Activated CD8-positive, alpha-beta memory T cell treated with anti-CD3 and anti-CD28 coated beads for 4 hours (primary cell): ENCODE measurements at regions not wholly inside any gene's neighbourhood (a gene's known extent, or its start where the extent isn't known, plus 50 kb on each side); places are given as distances from the start of the nearest gene placed in this dataset.

ENCODE experiments used
- DNase-seq, 2 donors: peaks; one replicate each; pipeline ENCODE4 v3.0.0-alpha.2; 2020; ENCODE audit warnings: low read depth in 2 of 2

DNA sequence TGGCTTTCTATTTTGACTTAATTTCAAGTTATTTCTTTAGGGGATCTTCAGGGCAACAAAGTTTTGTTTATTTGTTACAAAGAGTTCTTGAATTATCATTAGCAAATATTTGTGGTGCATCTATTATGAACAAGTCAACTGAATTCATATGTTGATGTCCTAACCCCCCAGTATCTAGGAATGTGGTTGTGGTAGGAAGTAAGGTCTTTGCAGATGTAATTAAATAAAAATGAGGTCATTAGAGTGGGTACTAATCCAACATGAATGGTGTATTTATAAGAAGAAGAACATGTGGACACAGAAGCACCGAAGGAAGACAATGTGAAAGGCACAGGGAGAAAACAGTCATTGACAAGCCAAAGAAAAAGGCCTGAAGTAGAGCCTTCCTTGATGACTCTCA, 474.0 kb upstream of the DAB2 start:
- no peak for DNase-seq

DNA sequence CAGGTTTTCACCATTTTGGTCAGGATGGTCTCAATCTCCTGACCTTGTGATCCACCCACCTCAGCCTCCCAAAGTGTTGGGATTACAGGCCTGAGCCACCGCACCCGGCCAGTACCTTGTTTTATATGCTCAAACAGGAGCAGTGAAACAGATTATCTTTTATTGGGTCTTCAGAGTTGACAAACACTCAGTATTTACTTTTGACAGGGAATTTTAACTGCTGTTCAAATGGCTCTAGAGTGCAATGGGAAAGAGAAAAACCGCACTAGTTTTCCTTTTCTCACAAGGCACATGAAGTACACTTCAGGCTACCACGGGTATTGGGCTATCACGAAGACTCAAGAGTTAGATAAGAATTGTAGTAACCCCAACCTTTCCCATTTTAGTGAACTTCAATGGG, 471.9 kb upstream of the DAB2 start:
- DNase-seq: no peak

DNA sequence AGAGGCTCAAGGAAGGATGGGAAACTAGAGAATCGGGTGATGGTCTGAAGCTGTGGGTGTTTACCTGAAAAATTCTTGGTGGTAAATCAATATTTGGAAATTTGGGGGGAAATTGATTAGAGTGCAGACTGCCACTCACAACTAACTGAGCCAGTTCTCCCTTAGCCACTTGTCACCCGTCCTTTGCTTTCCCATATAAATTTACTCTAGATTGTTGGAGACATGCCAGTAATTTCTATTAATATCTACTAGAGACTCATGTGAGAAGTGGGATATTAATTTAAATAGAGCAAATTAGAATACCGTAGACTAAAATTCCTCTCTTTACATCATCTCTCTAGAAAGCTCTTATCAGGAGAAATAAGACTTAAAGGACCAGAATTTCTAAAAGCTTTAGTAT, 471.3 kb upstream of the DAB2 start:
- DNase-seq: no peak

DNA sequence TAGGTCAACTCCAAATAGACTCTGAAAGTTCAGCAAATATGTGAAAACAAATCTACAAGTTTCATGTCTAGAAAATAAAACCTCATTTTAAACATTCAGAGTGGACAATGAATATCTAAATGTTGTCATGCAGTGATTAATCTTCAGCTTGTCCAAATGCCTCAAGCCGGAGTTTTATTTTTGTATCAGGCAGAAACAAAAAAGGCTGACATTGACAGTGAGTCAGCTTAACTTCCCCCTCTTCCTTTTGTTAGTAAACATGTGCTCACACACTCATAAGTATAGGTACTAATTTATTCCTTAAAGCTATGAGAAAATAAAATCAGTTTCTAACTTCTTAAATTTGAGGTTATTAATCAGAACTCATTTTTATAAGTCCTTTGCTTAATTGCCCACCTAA, 467.9 kb upstream of the DAB2 start:
- DNase-seq: no peak

DNA sequence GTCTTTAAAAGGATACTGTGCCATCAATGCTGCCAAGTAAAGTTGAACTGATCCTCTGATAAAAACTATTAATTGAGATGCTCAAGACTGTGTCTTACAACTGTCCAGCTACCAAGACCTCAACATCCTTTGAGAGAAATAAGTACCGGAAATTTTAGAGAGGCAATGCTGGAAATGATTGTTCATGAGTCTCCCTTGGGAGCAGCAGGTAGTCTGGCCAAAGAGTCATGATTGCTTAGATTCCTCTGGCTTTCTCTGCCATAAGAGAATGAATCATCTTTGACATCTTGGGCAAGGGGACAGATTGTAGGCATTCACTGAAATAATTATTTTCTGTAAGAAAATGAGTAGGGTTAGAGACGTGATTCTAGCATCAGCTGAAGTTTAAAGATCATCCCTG, 466.6 kb upstream of the DAB2 start:
- no peak for DNase-seq

DNA sequence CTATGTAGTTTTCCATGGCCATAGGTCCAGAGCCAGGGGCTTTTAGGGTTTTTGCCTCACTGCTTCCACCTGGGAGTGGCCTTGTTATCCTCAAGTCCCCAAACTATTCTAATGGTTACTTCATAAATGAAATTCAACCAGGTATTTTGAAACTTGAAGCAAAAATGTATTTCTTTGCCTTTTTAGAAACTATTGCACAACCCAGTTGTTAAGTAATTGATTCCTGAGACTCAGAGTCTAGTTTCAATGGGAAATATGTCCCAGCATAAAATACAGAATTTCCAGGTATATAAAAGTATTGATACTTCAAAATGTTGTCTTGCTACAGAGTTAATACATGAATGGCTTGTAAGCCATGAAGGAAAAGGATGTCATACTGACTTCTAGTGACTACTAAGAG, 456.2 kb upstream of the DAB2 start:
- no peak for DNase-seq

DNA sequence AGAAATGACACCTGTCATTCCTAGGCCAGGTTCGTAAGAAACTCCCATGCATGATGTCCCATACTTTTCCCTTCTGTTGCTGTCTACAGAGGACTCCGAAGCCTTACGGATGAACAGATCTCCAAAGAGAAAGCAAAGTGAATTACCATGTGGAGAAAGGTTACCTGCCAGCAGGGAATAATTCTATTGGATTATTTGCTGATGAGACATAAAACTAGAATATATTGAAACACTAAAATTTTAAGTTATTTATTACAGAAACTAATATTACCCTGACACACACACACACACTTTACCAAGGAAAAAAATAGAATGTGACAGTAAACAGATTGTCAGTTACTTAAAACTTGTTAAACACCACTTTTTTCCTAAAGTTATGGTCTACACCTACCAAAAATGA, 452.7 kb upstream of the DAB2 start:
- DNase-seq: no peak

DNA sequence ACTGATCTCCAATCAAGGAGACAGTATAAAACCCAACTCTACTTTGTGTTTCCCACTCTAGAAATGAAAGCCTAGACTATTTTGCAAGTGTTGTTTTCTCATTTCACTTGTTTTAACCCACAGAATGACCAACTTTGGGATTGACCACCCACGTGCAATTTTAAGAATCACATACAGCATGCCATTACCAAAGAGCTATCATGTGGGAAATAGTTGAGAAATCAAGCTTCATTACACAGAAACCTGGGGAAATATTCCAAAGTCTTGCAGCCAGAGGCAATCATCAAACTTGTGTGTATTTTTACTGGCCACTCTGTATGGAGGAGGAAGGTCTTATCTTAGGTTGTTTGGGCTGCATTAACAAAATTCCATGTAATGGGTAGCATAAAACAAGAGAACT, 451.4 kb upstream of the DAB2 start:
- DNase-seq: no peak

DNA sequence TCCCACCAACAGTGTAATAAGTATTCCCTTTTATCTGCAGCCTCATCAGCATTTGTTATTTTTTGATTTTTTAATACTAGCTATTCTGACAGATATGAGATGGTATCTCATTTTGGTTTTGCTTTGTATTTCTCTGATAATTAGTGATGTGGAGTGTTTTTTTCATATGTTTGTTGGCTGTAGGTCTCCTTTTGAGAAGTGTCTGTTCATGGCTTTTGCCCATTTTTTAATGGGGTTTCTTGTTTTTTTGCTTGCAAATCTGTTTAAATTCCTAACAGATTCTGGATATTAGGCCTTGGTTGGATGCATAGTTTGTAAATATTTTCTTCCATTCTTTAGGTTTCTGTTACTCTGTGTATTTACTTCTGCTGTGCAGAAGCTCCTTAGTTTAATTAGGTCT, 445.4 kb upstream of the DAB2 start:
- no peak for DNase-seq

DNA sequence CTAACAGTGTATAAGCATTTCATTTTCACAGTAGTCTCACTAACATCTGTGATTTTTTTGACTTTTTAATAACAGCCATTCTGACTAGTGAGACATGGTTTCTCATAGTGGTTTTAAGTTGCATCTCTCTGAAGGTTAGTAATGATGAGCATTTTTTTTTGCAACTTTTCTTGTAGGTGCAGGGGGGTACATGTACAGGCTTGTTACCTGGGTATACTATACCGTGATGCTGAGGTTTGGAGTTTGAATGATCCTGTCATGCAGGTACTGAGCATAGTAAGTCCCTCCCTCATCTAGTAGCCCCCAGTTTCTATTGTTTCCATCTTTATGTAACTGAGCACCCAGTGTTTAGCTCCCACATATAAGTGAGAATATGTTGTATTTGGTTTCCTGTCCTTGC, 444.6 kb upstream of the DAB2 start:
- no peak for DNase-seq

DNA sequence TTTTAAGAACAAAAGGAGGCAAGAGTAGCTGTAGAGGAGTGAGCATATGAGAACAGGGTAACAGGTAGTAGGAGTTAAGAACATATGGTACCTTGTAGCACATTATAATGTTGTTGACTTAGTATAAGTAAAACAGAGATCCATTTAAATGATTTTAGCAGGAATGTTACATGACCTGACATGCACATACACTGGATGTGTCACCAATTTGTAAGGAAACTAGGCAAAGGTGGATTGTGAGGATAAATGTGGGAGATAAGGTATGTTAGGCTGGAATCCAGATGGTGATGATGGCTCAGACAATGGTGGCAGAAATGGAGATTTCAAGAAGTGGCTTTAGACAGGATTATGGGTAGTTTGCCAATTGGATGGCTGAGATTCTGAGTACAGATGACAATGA, 443.1 kb upstream of the DAB2 start:
- DNase-seq: no peak

DNA sequence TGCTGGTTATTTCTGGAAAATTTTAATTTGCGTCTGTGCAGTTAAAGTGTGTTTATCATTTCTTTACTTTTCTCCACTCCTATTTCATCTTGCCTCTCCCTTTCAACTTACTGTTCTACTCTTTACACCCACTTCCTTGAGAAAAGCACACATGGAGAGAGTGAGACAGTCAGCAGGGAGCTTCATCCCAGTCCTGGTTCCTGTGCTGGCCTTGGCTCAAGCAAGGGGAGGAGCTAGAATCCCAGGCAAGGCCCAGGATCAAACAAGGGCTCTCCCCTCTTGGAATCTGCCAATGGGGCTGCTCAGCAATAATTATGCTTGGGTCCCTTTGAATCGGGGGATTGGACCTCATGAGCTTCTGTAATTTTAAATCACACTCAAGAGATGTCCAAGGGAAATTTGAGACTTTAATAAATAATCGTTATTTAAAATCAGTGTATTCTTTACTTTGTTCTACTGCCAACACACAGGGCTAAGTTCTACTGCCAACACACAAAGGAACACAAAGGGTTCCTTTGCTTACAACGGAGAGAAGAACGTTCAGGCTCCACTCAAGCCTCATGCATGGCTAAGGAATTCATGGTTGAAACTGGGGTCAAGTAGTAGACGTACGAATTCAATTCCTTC, 439.3 kb upstream of the DAB2 start:
- DNase-seq: no peak

DNA sequence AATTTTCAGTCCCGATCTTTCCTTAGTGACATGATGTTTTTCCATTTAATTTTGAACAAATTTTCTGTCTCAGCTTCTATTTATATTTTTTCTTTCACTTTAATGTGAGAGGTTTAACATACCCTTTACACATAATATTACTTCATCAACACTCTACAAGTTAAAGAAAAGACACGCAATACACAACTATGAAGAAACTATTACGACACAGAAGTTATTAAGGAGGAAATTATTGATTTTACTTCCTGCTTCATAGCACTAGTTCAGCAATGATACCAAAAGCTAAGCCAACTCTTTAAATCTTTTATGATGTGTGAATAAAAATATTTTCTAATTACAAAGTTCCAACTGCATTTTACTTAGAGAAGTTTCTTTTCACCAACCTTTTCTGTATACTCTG, 432.3 kb upstream of the DAB2 start:
- no peak for DNase-seq

DNA sequence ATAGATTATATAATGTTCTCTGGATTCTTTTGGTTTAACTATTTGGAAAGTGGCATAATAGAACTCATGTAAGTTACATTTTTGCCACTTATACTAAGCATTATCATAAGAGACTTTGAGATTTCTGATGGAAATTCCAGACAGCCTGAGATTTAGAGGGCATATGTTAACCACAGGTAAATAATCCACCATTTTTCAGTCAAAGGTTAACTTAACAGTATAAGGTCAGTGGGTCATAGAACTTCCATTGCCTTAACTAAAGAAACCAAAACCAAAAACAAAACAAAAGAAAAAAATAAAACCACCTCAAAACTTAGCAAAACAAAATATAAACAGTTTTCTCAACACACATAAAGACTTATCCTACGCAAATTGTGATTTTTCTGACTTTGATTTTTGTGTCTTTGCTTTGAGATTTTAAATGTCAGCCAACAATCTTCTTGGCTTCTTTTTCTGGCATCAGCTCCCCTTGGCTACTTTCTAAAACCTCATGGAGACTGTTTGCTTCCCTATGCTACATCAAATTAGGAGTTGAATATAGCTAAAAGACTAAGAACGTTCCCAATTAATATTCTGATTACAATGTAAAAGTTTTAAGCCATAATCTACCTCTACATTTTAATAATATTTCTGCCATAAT, 430.1 kb upstream of the DAB2 start:
- no peak for DNase-seq

DNA sequence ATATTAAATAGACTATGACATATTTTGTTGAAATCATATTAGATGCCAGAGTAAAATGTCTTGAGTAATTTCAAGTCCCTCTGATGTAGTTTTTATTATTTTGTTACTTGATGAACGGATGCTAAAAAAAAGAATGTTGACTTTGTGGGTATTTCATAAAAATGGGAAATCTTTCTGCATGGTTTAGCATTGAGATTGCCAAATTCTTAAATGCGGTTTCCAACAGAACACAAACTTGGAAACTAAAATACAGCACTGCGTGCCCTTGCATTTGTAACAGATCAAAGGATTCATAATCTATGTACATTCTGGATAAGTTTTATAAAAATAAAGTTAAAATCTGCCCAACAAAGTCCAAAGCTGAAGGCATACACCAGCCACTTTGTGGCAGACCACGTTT, 425.5 kb upstream of the DAB2 start:
- DNase-seq: no peak

DNA sequence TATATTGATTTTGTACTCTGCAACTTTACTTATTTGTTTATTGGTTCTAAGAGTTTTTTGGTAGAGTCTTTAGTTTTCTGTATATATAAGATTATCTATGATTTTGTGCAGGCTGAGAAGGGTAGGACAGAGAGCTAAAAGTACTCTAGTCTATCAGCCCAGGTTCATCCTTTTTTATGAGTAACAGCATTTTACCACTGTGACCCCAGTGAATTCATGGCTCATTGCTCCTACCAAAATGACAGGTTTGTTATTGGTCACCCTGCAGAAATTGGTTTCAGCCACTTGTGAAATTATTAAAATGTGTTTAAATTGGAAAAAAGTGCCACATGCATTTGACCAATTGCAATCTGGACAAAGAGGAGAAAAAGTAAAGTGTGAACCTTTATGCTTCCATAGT, 421.4 kb upstream of the DAB2 start:
- DNase-seq: no peak

DNA sequence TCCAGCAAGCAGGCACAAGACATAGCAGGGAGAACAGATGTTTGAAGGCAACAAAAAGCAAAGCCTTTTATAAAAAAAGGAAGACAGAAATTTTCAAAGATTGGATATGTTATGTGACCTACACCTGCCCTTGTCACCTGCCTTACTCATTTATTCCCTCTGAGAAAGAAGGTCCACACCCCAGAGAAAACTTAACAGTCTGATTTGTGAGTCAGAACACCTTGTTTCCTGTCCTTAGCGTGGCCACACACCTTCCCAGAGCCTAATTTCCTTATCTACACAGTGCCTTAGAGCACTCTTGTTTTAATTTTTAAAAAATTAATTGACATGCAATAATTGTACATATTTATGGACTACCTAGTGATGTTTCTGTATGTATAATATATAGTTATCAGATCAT, 419.0 kb upstream of the DAB2 start:
- DNase-seq: no peak

DNA sequence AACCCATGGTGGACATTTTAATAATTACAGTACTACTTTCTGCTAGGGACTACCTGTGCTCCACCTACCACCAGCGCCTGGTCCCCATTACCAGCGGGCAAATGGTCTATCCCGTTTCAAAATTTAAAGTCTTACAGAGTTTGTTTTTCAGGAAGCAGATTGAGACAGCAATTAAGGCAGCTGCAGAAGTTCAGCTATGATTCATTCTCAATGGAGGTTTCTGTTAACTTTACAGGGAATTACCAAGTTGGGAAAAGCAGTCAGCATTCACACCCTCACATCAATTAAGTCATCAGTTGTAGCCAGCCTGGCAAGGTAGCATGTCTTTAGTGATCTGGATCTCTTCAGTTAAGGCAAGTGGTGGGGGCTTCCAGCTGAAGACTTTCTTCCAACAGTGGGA, 410.6 kb upstream of the DAB2 start:
- no peak for DNase-seq

DNA sequence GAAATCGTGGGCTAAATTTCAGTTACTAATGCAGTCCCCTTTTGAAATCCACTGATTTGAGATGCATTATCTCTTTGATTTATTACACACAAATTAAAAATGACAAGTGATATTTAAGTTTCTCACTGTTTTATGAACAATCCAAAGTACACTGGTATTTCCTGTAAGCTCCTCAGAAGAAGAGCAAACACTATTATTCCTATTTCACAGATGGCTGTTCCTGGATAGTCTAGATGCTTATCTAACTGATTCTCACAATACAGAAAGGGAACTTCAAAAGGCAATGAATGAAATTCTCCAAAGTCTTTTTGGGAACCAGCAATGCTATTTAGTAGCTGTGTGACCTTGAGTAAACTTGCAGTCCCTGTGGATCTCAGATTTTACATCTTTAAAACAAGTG, 404.7 kb upstream of the DAB2 start:
- DNase-seq: no peak

DNA sequence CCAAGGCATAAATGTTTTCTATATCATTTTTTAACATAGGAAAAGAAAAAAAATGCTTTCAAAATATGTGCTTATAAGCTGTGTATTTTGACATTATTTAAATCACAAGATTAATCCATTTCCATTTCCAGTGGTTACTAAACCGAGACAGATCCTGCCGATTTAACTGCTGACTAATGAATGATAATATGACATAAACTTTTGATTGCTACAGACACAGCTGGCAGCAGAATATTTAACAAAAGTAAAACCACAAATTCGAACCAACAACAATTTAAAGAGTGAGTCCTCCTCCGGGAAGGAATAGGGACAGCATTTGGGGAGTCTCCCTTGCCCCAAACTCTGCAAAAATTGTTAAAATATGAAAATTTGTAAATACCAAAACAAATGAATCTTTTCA, 401.3 kb upstream of the DAB2 start:
- no peak for DNase-seq

DNA sequence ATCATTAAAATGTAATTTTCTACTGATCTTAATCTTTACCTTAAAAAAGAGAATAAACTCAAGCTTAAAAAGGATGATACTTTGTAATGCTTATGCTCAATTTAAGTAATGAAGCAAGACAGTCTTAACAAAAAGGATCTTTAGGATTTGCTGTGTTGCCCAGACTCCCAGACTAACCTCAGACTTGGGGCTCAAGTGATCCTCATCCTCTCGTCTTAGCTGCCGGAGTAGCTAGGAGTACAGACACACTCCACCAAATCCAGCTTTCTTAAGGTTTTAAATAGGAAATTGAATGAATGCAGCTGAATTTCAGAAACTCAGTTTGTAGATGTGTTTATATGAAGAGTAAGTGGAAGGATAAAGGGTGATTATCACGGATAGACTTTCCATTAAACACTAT, 400.5 kb upstream of the DAB2 start:
- DNase-seq: no peak

DNA sequence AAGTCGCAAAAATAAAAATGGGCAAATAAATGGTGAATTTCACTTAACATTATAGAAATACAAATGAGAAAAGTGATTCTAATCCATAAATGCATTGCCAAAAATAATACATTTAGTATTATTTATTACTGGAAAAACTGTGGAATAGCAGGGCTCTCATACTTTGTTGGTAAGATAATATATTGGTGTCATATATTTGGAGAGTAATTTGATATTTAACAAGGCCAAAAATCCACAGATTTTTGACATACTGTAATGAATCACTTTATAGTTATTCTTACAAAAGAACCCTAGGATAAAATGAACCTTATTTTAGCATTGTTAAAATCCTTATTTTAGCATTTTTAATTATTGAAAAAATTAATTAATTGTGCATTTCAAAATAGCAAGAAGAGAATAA, 397.2 kb upstream of the DAB2 start:
- no peak for DNase-seq

DNA sequence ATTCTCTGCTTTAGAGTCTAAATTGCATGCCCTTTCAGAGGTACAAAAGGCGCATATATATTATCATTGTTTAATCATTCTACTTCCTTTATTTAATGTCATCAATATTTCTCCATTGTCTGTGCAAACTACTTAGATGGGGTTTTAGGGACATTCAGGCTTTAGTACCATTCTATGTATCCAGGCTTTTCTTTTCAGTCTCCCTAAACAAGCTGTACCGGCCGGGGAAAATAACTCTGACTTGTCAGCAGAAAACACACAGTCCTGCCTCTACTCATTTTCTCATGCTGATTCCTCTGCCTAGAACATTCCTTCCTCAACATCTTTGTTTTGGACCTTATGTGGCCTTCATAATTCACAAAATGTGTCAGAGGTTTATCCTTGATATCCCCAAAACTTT, 392.1 kb upstream of the DAB2 start:
- DNase-seq: no peak

DNA sequence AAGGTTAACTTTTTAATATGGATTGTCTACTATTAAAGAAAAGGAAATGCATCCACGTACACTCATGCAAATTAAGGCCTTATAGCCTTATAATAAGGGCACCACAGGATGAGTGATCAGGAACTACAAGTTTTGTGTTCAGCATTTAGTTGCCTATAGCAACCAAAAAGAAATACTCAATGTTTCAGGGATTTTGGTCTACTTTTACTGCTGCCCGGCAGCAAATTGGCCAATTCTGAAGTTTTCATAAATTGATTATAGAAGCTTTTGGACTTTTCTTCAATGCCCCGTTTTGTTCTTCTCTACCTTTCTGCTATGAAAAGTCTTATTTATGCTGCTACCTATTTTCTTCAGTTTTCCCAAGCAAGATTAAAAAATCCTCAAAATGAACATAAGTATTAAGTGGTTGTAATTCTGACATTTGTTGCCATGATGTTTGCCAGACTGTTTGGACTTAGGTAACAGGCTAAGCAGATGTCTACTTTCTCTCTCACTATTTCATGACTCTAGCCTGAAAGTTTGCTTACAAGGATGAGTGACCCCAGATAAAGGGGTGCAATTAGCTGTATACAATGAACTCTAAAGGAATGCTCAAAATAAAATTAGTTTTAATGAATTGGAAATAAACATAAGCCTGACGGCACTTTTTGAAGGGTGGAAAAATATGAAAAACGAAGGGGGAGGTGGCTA, 391.5 kb upstream of the DAB2 start:
- no peak for DNase-seq
